Chondrocyte (in vitro differentiated cells): ENCODE measurements at regions not wholly inside any gene's neighbourhood (a gene's known extent, or its start where the extent isn't known, plus 50 kb on each side); places are given as distances from the start of the nearest gene placed in this dataset.

Source experiments
- DNase-seq: peaks from one replicate; pipeline ENCODE4 v3.0.0; 2021; ENCODE audit warnings: mixed read lengths, low spot score
- H3K27ac Mint-ChIP-seq: one replicate; pipeline ENCODE4 v1.8.0; 2021; ENCODE audit warnings: mild to moderate bottlenecking, moderate library complexity, mixed read lengths; ENCODE audit not compliant: unreplicated experiment
- H3K27me3 Mint-ChIP-seq: 2 replicates; pipeline ENCODE4 v1.8.0; 2021; ENCODE audit warnings: low read depth, mixed read lengths
- H3K36me3 Mint-ChIP-seq: 2 replicates; pipeline ENCODE4 v1.8.0; 2021; ENCODE audit warnings: low read depth, mixed read lengths
- H3K4me1 Mint-ChIP-seq: 2 replicates; pipeline ENCODE4 v1.8.0; 2021; ENCODE audit warnings: low read depth, mild to moderate bottlenecking, mixed read lengths
- H3K4me3 Mint-ChIP-seq: one replicate; pipeline ENCODE4 v1.8.0; 2021; ENCODE audit warnings: mild to moderate bottlenecking, moderate library complexity, mixed read lengths; ENCODE audit not compliant: unreplicated experiment
- H3K9me3 Mint-ChIP-seq: 2 replicates; pipeline ENCODE4 v1.8.0; 2021; ENCODE audit warnings: low read depth, mixed read lengths
- TF ChIP-seq, protein P1 (sequence below): fragments of 200-600 bp; sonication (generic); IDR thresholded peaks from 2 replicates; pipeline ENCODE4 v1.5.0; 2021; ENCODE audit warnings: antibody characterized with exemption, mild to moderate bottlenecking, moderate library complexity

DNA sequence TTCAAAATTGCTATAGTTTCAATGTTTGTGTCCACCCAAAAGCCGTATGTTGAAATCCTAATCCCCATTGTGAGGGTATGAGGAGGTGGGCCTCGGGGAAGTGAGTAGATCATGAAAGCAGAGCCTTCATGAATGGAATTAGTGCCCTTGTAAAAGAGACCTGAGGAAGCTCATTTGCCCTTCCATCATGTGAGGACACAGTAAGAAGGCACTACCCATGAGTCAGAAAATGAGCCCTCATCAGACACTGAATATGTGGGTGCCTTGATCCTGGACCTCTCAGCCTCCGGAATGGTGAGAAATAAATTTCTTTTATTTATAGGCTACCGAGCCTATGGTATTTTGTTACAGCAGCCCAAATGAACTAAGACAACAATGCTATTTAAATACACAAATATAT is 57.7 kb upstream of the EFHC2 start:
- Mint-ChIP-seq H3K36me3 (no peaks in the 10 kb centered on the region), H3K9me3 (peaks cover 23% of the 10 kb centered on the region), H3K4me1 (peaks cover 15% of the 10 kb centered on the region), H3K27me3 (no peaks in the 10 kb centered on the region), H3K4me3 (no peak overlapping the region), H3K27ac (no peak overlapping the region)
- TF ChIP-seq, protein P1, sequence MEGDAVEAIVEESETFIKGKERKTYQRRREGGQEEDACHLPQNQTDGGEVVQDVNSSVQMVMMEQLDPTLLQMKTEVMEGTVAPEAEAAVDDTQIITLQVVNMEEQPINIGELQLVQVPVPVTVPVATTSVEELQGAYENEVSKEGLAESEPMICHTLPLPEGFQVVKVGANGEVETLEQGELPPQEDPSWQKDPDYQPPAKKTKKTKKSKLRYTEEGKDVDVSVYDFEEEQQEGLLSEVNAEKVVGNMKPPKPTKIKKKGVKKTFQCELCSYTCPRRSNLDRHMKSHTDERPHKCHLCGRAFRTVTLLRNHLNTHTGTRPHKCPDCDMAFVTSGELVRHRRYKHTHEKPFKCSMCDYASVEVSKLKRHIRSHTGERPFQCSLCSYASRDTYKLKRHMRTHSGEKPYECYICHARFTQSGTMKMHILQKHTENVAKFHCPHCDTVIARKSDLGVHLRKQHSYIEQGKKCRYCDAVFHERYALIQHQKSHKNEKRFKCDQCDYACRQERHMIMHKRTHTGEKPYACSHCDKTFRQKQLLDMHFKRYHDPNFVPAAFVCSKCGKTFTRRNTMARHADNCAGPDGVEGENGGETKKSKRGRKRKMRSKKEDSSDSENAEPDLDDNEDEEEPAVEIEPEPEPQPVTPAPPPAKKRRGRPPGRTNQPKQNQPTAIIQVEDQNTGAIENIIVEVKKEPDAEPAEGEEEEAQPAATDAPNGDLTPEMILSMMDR: no peak
- DNase-seq: no peak

DNA sequence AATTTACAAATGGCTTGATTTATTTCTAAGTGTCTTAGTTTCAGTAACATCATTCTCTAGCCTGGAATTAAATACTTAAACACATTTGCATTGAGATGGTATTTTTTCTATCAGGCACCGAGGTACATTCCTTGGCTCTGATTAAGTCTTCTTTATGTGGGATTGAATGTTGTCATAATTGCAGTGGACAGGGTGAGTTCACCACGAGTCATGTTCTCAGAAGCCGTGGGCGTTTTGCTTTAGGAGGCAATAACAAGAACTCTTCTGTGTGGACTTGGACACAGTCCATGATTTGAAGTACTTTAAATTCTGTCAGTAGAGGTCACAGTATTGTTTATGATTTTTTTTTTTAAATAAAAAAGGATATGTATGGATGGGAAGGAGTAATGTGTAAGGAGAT is 57.1 kb upstream of the EFHC2 start:
- DNase-seq: no peak

DNA sequence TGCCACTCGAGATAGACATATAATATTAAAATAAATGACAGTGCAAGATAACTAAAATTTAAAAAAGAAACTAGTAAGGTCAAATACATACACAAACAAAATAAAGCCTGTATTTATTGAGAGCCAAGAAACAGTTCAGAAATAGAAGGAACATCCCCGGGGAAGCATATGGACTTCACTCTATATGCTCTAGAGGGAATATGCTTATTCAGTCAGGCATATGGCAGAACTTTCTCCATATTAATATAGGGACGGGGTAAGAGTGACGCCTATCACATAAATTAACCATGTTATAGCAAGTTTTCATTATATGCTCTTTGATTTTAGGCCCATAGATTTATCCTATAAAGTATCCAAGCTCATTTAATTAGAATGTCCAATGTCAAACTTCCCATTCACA is 56.7 kb upstream of the EFHC2 start:
- peaks cover 20% of the 10 kb centered on the region for H3K9me3 Mint-ChIP-seq
- TF ChIP-seq, protein P1: no peak
- H3K4me3 Mint-ChIP-seq: no peak overlapping the region
- H3K27me3 Mint-ChIP-seq: no peaks in the 10 kb centered on the region
- DNase-seq: no peak
- H3K4me1 Mint-ChIP-seq: peaks cover 15% of the 10 kb centered on the region
- H3K36me3 Mint-ChIP-seq: no peaks in the 10 kb centered on the region
- peak overlapping the region; percentile 29 for H3K27ac Mint-ChIP-seq

More for the DNA sequence above, 57.1 kb upstream of the EFHC2 start:
- H3K27ac Mint-ChIP-seq: peak overlapping the region; percentile 29
- H3K36me3 Mint-ChIP-seq: no peaks in the 10 kb centered on the region
- no peak overlapping the region for H3K4me3 Mint-ChIP-seq
- H3K9me3 Mint-ChIP-seq: peaks cover 23% of the 10 kb centered on the region
- H3K4me1 Mint-ChIP-seq: peaks cover 15% of the 10 kb centered on the region
- no peaks in the 10 kb centered on the region for H3K27me3 Mint-ChIP-seq
- TF ChIP-seq, protein P1: no peak
